ENCODE measurements at regions not wholly inside any gene's neighbourhood (a gene's known extent, or its start where the extent isn't known, plus 50 kb on each side); places are given as distances from the start of the nearest gene placed in this dataset.
"Not testable (repeated sequence)": the region's sequence is repeated elsewhere in the genome, so short reads cannot be mapped to it uniquely, and the experiment has no call there.

DNA sequence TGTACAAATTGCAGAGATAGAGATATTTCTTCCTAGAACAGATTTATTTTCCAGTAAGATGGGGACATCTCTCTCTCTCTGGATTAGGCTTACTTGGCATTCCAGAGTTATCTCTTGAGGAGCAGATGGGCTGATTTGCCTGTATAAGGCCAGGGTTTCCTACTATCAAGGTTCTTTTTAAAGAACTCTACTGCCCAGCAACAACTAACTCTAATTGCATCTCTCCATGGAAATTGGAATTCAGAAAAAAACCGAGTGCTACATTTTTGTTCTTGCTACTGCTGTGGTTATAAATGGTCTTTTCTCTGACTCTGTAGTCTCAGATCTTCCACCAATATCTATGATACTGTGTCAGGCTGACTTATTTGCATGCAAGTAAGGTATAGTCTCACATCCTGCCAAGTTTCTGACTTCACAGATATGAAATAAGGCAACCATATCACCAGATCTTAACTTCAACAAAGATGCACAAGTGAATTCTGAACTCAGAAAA, 161.1 kb downstream of the CRPPA start:
- TF ChIP-seq, protein P1, sequence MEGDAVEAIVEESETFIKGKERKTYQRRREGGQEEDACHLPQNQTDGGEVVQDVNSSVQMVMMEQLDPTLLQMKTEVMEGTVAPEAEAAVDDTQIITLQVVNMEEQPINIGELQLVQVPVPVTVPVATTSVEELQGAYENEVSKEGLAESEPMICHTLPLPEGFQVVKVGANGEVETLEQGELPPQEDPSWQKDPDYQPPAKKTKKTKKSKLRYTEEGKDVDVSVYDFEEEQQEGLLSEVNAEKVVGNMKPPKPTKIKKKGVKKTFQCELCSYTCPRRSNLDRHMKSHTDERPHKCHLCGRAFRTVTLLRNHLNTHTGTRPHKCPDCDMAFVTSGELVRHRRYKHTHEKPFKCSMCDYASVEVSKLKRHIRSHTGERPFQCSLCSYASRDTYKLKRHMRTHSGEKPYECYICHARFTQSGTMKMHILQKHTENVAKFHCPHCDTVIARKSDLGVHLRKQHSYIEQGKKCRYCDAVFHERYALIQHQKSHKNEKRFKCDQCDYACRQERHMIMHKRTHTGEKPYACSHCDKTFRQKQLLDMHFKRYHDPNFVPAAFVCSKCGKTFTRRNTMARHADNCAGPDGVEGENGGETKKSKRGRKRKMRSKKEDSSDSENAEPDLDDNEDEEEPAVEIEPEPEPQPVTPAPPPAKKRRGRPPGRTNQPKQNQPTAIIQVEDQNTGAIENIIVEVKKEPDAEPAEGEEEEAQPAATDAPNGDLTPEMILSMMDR (IDR thresholded peaks at IDR 0.05; ENCODE audit: low read depth, low read length) = no peak
- DNase-seq (ENCODE audit: extremely low read depth, low read depth) = no peak

GRCh38 chr7:16256419-16256818, 164.9 kb downstream of the CRPPA start:
- not testable (repeated sequence) for DNase-seq (ENCODE audit: extremely low read depth, low read depth)

DNA sequence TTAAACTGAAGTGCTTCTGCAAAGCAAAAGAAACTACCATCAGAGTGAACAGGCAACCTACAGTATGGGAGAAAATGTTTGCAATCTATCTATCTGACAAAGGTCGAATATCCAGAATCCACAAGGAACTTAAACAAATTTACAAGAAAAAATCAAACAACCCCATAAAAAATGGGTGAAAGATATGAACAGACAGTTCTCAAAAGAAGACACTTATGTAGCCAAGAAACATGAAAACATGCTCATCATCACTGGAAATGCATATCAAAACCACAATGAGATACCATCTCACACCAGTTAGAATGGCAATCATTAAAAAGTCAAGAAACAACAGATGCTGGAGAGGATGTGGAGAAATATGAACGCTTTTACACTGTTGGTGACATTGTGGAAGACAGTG, 165.4 kb downstream of the CRPPA start:
- not testable (repeated sequence) for DNase-seq (ENCODE audit: extremely low read depth, low read depth)

GRCh38 chr7:16250655-16251054, 170.7 kb downstream of the CRPPA start:
- not testable (repeated sequence) for DNase-seq (ENCODE audit: extremely low read depth, low read depth)

GRCh38 chr7:16249204-16249603, 172.1 kb downstream of the CRPPA start:
- DNase-seq (ENCODE audit: extremely low read depth, low read depth) = not testable (repeated sequence)

DNA sequence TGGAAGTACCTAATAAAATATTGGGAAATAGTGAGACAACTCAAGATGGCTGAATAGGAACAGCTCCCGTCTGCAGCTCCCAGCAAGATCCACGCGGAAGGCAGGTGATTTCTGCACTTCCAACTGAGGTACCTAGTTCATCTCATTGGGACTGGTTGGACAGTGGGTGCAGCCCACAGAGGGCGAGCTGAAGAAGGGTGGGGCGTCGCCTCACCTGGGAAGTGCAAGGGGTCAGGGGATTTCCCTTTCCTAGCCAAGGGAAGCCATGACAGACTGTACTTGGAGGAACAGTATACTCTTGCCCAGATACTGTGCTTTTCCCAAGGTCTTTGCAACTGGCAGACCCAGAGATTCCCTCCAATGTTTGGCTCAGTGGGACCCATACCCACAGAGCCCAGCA, 172.8 kb downstream of the CRPPA start:
- DNase-seq (ENCODE audit: extremely low read depth, low read depth) = not testable (repeated sequence)

DNA sequence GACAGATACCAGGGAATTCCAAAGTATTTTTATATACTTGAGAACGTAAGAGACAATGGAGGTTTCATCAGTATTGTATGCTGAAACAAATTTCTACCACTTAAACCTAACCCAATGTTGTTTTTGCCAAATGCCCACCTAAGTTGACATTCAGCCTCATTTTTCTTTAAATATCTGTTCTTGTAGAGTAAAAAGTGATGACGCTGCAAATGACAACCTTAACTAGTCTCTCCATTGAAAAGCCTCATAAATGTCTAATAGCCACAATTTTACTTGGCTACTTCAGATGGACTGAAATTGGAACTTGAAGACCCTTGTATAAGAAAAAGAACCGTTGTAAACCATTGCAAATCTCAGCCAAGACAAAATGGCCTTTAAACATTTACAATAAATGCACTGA, 176.9 kb downstream of the CRPPA start:
- DNase-seq (ENCODE audit: extremely low read depth, low read depth) = no peak
- TF ChIP-seq, protein P1 (IDR thresholded peaks at IDR 0.05; ENCODE audit: low read depth, low read length) = no peak

- no peak for DNase-seq (ENCODE audit: extremely low read depth, low read depth)
- TF ChIP-seq, protein P1 (IDR thresholded peaks at IDR 0.05; ENCODE audit: low read depth, low read length) = no peak
These were observed 178.4 kb downstream of the CRPPA start for GRCh38 chr7:16242920-16243319.

DNA sequence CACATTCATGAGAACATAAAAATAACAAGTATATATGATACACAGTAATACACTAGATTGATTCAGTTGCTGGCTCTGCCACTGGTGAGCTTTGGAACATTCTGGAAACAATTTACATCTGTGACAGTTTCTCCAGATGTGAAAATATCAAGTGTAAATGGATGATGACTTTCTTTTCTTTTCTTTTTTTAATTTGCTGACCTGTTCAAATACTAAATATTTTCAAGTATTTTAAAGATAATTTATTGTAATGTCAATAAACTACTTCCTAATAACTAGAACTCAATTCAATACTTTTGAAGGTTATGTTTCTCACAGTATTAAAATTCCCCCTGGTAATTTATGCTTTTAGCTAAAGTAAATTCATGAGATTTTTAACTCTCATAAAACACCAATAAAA, 180.3 kb downstream of the CRPPA start:
- no peak for DNase-seq (ENCODE audit: extremely low read depth, low read depth)
- TF ChIP-seq, protein P1 (IDR thresholded peaks at IDR 0.05; ENCODE audit: low read depth, low read length) = no peak

GRCh38 chr7:16236381-16236780, 185.0 kb downstream of the CRPPA start:
- TF ChIP-seq, protein P1 (IDR thresholded peaks at IDR 0.05; ENCODE audit: low read depth, low read length) = no peak
- no peak for DNase-seq (ENCODE audit: extremely low read depth, low read depth)
